Keratinocyte (primary cell): ENCODE measurements at regions not wholly inside any gene's neighbourhood (a gene's known extent, or its start where the extent isn't known, plus 50 kb on each side); places are given as distances from the start of the nearest gene placed in this dataset.

Experiments
- EZH2 ChIP-seq: IDR thresholded peaks from one replicate; pipeline ENCODE4 v1.6.1; 2012; ENCODE audit warnings: inconsistent platforms, mild to moderate bottlenecking, low read length, moderate library complexity
- TF ChIP-seq, protein P1 (sequence below), 3 experiments: IDR thresholded peaks in 1 of 3; conservative IDR thresholded peaks in 1 of 3; optimal IDR thresholded peaks in 1 of 3; 2 replicates in 2 of 3; 3 replicates in 1 of 3; pipeline versions ENCODE3 to v1.5.1; 2011; ENCODE audit warnings: low read length in 3 of 3, mild to moderate bottlenecking in 3 of 3, moderate library complexity in 2 of 3, control low read depth in 1 of 3, inconsistent platforms in 1 of 3; ENCODE audit not compliant: insufficient read depth in 2 of 3; ENCODE audit errors: extremely low read depth in 1 of 3

DNA sequence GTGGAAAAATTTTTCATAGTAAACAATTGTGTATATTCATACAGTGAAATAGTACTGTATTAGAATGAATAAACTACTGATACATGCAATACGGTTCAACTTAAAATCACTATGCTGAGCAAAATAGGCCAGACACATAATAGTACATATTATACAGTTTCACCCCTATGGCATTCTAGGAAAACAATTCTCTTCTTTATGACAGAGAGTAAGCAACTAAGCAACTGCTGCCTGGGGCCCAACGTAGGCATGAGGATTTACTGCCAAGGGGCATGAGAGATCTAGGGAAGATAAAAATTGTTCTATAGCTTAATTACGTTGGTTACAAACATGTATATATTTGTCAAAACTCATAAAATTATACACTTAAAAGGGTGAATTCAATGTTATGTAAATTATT lies 180.2 kb downstream of the DRD1 start:
- TF ChIP-seq, protein P1, sequence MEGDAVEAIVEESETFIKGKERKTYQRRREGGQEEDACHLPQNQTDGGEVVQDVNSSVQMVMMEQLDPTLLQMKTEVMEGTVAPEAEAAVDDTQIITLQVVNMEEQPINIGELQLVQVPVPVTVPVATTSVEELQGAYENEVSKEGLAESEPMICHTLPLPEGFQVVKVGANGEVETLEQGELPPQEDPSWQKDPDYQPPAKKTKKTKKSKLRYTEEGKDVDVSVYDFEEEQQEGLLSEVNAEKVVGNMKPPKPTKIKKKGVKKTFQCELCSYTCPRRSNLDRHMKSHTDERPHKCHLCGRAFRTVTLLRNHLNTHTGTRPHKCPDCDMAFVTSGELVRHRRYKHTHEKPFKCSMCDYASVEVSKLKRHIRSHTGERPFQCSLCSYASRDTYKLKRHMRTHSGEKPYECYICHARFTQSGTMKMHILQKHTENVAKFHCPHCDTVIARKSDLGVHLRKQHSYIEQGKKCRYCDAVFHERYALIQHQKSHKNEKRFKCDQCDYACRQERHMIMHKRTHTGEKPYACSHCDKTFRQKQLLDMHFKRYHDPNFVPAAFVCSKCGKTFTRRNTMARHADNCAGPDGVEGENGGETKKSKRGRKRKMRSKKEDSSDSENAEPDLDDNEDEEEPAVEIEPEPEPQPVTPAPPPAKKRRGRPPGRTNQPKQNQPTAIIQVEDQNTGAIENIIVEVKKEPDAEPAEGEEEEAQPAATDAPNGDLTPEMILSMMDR (optimal IDR thresholded peaks at IDR 0.05 in 1 of 3, IDR thresholded peaks at IDR 0.05 in 1 of 3, conservative IDR thresholded peaks at IDR 0.05 in 1 of 3; ENCODE audit: extremely low read depth in 1 of 3, insufficient read depth in 2 of 3, low read length in 3 of 3) = no peak
- TF ChIP-seq EZH2 = no peak
